MM.1S (cell line): ENCODE measurements at regions not wholly inside any gene's neighbourhood (a gene's known extent, or its start where the extent isn't known, plus 50 kb on each side); places are given as distances from the start of the nearest gene placed in this dataset.

Source experiments
- DNase-seq: peaks from one replicate; pipeline ENCODE4 v3.0.0-alpha.2; 2015
- H2AFZ ChIP-seq: fragments of 300-600 bp; sonication (generic); 2 replicates; pipeline ENCODE4 v1.6.0; 2016; ENCODE audit warnings: antibody characterized with exemption, low read length
- H3F3A ChIP-seq: fragments of 300-600 bp; sonication (generic); 2 replicates; pipeline ENCODE4 v1.6.1; 2016; ENCODE audit warnings: mild to moderate bottlenecking, antibody characterized with exemption, low read length, moderate library complexity, mixed read lengths; ENCODE audit not compliant: insufficient read depth
- H3K27ac ChIP-seq: fragments of 300-600 bp; sonication (generic); 2 replicates; pipeline ENCODE4 v1.5.1; 2016; ENCODE audit warnings: mild to moderate bottlenecking, low read length
- H3K27me3 ChIP-seq: fragments of 300-600 bp; sonication (generic); replicated peaks from 2 replicates; pipeline ENCODE4 v1.6.0; 2016; ENCODE audit warnings: low read length; ENCODE audit not compliant: insufficient read depth
- H3K36me3 ChIP-seq: fragments of 300-600 bp; sonication (generic); replicated peaks from 2 replicates; pipeline ENCODE4 v1.6.1; 2016; ENCODE audit warnings: mild to moderate bottlenecking, low read length, mixed read lengths; ENCODE audit not compliant: insufficient read depth
- H3K4me1 ChIP-seq: fragments of 300-600 bp; sonication (generic); 2 replicates; pipeline ENCODE4 v1.6.1; 2016; ENCODE audit warnings: low read length, mixed read lengths
- H3K4me2 ChIP-seq: fragments of 300-600 bp; sonication (generic); 2 replicates; pipeline ENCODE4 v1.6.0; 2016; ENCODE audit warnings: low read depth, low read length
- H3K4me3 ChIP-seq: fragments of 300-600 bp; sonication (generic); 2 replicates; pipeline ENCODE4 v1.5.1; 2016; ENCODE audit warnings: low read length, mixed read lengths
- H3K79me2 ChIP-seq: fragments of 300-600 bp; sonication (generic); 2 replicates; pipeline ENCODE4 v1.6.1; 2016; ENCODE audit warnings: mixed run types, low read length, mixed read lengths
- H3K9ac ChIP-seq: fragments of 300-600 bp; sonication (generic); 2 replicates; pipeline ENCODE4 v1.6.1; 2016; ENCODE audit warnings: low read length, mixed read lengths
- H3K9me2 ChIP-seq: fragments of 300-600 bp; sonication (generic); replicated peaks from 2 replicates; pipeline ENCODE4 v1.6.1; 2016; ENCODE audit warnings: mild to moderate bottlenecking, low read length, mixed read lengths; ENCODE audit not compliant: insufficient read depth
- H3K9me3 ChIP-seq: fragments of 300-600 bp; sonication (generic); replicated peaks from 2 replicates; pipeline ENCODE4 v1.6.1; 2016; ENCODE audit warnings: mild to moderate bottlenecking, low read length, mixed read lengths; ENCODE audit not compliant: insufficient read depth
- H4K20me1 ChIP-seq: fragments of 300-600 bp; sonication (generic); 2 replicates; pipeline ENCODE4 v1.6.1; 2016; ENCODE audit warnings: mild to moderate bottlenecking, low read length, moderate library complexity, mixed read lengths; ENCODE audit not compliant: insufficient read depth
- CTCF ChIP-seq: fragments of 300-600 bp; sonication (generic); IDR thresholded peaks from 2 replicates; pipeline ENCODE4 v1.5.1; 2016; ENCODE audit warnings: antibody characterized with exemption, low read length, mixed read lengths
- EZH2 ChIP-seq: fragments of 300-600 bp; sonication (generic); optimal IDR thresholded peaks from 2 replicates; pipeline ENCODE3; 2017; ENCODE audit warnings: low read depth, mild to moderate bottlenecking, antibody characterized with exemption, low read length, mixed read lengths
- EZH2phosphoT487 ChIP-seq: fragments of 300-600 bp; sonication (generic); IDR thresholded peaks from 2 replicates; pipeline ENCODE4 v1.6.1; 2018; ENCODE audit warnings: antibody characterized with exemption, low read length

GRCh38 chr4:157908691-157909090 is 264.1 kb downstream of the GASK1B start:
- no peak for DNase-seq
- no peaks in the 10 kb centered on the region for H3K27me3 ChIP-seq
- no peaks in the 10 kb centered on the region for H3F3A ChIP-seq
- H3K79me2 ChIP-seq, result no peaks in the 10 kb centered on the region
- no peak overlapping the region for H3K4me2 ChIP-seq
- H3K27ac ChIP-seq, result no peak overlapping the region
- no peaks in the 10 kb centered on the region for H3K36me3 ChIP-seq
- no peak overlapping the region for H3K4me3 ChIP-seq
- no peaks in the 10 kb centered on the region for H3K9me3 ChIP-seq
- no peaks in the 10 kb centered on the region for H4K20me1 ChIP-seq
- H3K4me1 ChIP-seq, result no peaks in the 10 kb centered on the region
- H3K9me2 ChIP-seq, result no peaks in the 10 kb centered on the region
- no peak overlapping the region for H3K9ac ChIP-seq
- TF ChIP-seq EZH2 (no peak), CTCF (no peak), EZH2phosphoT487 (no peak)
- H2AFZ ChIP-seq, result no peak overlapping the region

- Histone ChIP-seq H3K4me2 (no peak overlapping the region), H3K27ac (no peak overlapping the region), H3K79me2 (no peaks in the 10 kb centered on the region), H2AFZ (no peak overlapping the region), H3K4me1 (no peaks in the 10 kb centered on the region), H4K20me1 (no peaks in the 10 kb centered on the region), H3K27me3 (no peaks in the 10 kb centered on the region), H3K4me3 (no peak overlapping the region), H3K36me3 (no peaks in the 10 kb centered on the region), H3K9me3 (no peaks in the 10 kb centered on the region), H3K9ac (no peak overlapping the region), H3K9me2 (no peaks in the 10 kb centered on the region), H3F3A (no peaks in the 10 kb centered on the region)
- TF ChIP-seq EZH2phosphoT487 (no peak), EZH2 (no peak), CTCF (no peak)
- no peak for DNase-seq
Observed at GRCh38 chr4:157908031-157908430, 264.8 kb downstream of the GASK1B start.

- no peak for DNase-seq
- TF ChIP-seq EZH2phosphoT487 (no peak), CTCF (no peak), EZH2 (no peak)
- Histone ChIP-seq H3K9me2 (no peaks in the 10 kb centered on the region), H3K4me1 (no peaks in the 10 kb centered on the region), H2AFZ (no peak overlapping the region), H3K4me2 (no peak overlapping the region), H3F3A (no peaks in the 10 kb centered on the region), H3K27ac (no peak overlapping the region), H3K9ac (no peak overlapping the region), H3K4me3 (no peak overlapping the region), H4K20me1 (no peaks in the 10 kb centered on the region), H3K9me3 (no peaks in the 10 kb centered on the region), H3K79me2 (no peaks in the 10 kb centered on the region), H3K27me3 (no peaks in the 10 kb centered on the region), H3K36me3 (no peaks in the 10 kb centered on the region)
Observed at GRCh38 chr4:157907226-157907946, 265.4 kb downstream of the GASK1B start.
